Motor neuron (in vitro differentiated cells): ENCODE measurements at regions not wholly inside any gene's neighbourhood (a gene's known extent, or its start where the extent isn't known, plus 50 kb on each side); places are given as distances from the start of the nearest gene placed in this dataset.
"Not testable (repeated sequence)": the region's sequence is repeated elsewhere in the genome, so short reads cannot be mapped to it uniquely, and the experiment has no call there.

Experiments
- ATAC-seq, 8 experiments: fragments of 200-7000 bp; cut with Tn5 transposase; replicated peaks in 6 of 8; 2 replicates each; pipeline ENCODE4 v1.8.0; 2021; ENCODE audit warnings: mild to moderate bottlenecking in 8 of 8, moderate library complexity in 8 of 8
- H3K27ac ChIP-seq, 2 donors: fragments of 250-450 bp; sonication (Bioruptor Pico); 2 replicates each; pipeline ENCODE4 v1.9.0; 2021; ENCODE audit warnings: antibody characterized with exemption in 2 of 2, mild to moderate bottlenecking in 2 of 2, moderate library complexity in 1 of 2
- H3K4me1 ChIP-seq, 2 donors: fragments of 250-450 bp; sonication (Bioruptor Pico); replicated peaks in 1 of 2; 2 replicates each; pipeline ENCODE4 v1.6.1; 2021; ENCODE audit warnings: antibody characterized with exemption in 2 of 2, mild to moderate bottlenecking in 2 of 2, moderate library complexity in 1 of 2
- H3K4me3 ChIP-seq, 5 donors: fragments of 250-450 bp; sonication (Bioruptor Pico); 2 replicates each; pipeline ENCODE4 v1.9.0; 2021; ENCODE audit warnings: antibody characterized with exemption in 5 of 5, mild to moderate bottlenecking in 5 of 5, moderate library complexity in 4 of 5
- WGBS, 10 experiments: fragments of 450-650 bp; shearing (Covaris generic); methylation state at CpG; one replicate each; pipeline ENCODE4 v1.0.0; 2022; 5-methylcytosine and 5-hydroxymethylcytosine counted together
- in situ Hi-C, 9 experiments: fragments of 400-800 bp; cut with MboI; loops; one replicate each; pipeline ENCODE4 v1.15.0; 2021; ENCODE audit warnings: low sequenced_read_pairs in 9 of 9, low pct_unique_long_range_greater_than_20kb in 2 of 9; ENCODE audit not compliant: unreplicated experiment in 9 of 9

DNA sequence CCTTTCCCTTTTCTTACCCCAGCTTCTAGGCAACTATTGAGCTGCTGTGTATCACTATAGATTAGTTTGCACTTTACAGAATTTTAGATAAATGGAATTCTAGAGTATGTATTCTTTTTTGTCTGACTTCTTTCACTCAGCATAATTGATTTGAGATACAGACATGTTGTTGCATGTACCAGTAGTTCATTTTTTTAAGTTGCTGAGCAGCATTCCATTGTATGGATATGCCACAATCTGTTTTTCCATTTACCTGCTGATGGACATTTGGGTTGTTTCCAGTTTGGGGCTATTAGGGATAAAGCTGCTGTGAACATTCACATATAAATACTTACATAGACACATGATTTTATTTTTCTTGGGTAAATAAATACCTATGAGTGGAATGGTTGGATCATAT is 135.7 kb downstream of the IGF1 start:
- no peak for ATAC-seq
- in situ Hi-C loops, result no loop called here
- Histone ChIP-seq H3K4me3 (no peak overlapping the region), H3K27ac (no peak overlapping the region), H3K4me1 (no peaks in the 10 kb centered on the region)

DNA sequence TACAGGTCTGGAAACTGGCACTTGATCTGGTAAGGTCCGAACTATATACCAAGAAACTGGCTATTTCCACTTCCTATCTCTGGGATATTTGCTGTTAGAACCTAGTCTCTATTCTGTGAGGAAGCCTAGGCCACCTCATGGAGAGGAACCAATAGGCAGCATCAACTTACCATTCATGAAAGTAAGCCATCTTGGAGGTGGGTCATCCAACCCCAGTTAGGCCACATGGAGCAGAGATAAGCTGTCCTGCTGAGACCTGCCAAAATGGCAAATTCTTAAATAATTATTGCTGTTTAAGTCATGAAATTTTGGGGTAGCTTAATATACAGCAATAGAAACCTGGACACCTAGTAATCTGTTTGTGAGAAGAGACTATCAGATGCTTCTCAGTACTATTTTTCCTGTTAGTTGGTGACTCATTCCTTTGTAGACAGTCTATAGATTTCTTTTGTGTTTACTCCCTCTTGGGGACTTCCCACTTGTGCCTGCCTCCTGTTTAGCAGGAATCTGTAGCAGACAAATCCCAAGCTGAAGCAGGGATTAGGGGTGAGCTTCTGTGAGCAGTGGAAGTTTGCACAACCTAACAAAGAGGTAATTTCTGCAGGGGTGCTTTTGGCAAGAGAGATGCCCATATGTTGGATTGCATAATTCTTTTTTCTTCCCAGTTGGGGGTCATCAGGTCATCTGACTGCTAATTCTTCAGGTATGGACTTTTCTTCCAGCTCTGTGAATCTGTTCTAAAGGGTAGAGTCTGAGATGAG is 136.8 kb downstream of the IGF1 start:
- in situ Hi-C loops, result no loop called here
- 60 to 100% (median 100%) methylated on average over 1 of the region's 1 CpG; no CpG with 5 or more reads in 6 of the 10 experiments for WGBS, 10 experiments
- Histone ChIP-seq H3K4me3 (no peak overlapping the region), H3K4me1 (no peaks in the 10 kb centered on the region), H3K27ac (no peak overlapping the region)
- ATAC-seq, result peak in 3 of 8 experiments; percentile 32 to 73 (median 42)

DNA sequence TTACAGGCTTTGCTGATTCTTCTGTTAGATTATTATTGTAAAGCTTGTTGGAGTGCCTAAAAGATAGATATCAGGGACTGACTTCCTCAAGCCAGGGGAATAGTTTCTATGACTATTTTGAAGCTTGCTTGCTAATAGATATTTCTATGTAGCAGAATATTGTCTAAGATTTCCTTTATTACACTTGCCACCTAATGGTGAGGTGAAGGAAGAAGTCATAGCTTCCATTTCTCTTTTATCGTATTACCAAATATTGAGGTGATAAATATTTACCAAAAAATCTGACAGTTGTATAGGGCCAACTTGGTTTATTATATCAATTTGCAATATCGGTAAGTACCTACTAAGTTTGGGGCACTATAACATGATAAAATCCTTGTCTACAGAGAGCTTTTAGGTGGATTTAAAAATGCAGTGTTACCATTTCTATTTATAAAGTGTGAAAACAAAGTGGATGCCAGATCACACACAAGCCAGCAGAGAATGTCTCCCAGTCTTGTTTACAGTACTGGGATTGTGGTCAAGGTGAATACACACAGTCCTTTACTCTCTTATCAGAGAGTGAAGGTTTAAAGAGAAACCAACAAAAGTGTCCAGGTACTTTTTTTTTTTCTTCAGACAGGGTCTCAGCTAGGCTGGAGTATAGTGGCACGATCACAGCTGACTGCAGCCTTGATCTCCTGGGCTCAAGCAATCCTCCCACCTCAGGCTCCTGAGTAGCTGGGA is 137.9 kb downstream of the IGF1 start:
- no peak overlapping the region for H3K27ac ChIP-seq
- no peak overlapping the region for H3K4me3 ChIP-seq
- no peaks in the 10 kb centered on the region for H3K4me1 ChIP-seq
- in situ Hi-C loops, result no loop called here
- 63 to 100% (median 95%) methylated on average over 1 to 3 of the region's 3 CpGs for WGBS, 10 experiments
- ATAC-seq, result no peak

DNA sequence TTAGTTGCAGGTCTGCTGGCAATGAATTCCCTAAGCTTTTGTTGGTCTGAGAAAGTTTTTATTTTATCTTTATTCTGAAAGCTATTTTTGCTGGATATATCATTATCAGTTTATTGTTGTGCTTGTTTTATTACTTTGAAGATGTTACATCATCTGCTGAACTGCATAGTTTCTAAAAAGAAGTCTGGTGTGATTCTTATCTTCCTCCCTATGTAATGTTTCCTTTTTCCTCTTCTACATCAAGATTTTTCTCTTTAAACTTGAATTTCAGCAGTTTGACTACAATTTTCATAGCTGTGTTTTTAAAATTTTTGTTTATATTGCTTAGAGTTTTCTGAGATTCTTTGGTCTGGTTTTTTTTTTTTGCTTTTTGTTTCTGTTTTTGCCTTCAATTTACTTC is 137.1 kb upstream of the PMCH start:
- Histone ChIP-seq H3K4me1 (no peaks in the 10 kb centered on the region), H3K4me3 (no peak overlapping the region), H3K27ac (no peak overlapping the region)
- in situ Hi-C loops, result no loop called here
- no peak for ATAC-seq

DNA sequence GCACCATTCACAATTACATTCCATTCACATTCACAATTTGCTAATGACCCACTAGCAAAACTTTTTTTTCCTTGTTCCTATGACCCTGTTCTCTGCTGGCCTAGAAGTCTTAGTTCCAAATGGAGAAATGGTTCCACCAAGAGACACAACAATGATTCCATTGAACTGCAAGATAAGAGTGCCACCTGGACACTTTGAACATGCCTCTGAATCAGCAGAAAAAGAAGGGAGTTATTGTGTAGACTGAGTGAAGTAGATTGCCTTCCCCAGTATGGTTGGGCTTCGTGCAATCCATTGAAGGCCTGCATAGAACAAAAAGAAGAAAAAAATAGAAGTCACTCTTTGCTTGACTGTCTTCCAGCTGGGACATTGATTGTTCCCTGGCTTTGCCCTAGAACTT is 133.8 kb upstream of the PMCH start:
- Histone ChIP-seq H3K4me1 (no peaks in the 10 kb centered on the region), H3K4me3 (no peak overlapping the region), H3K27ac (no peak overlapping the region)
- in situ Hi-C loops, result no loop called here
- no peak for ATAC-seq
- WGBS, 10 experiments, result 20 to 83% (median 33%) methylated on average over 1 of the region's 1 CpG; no CpG with 5 or more reads in 3 of the 10 experiments

DNA sequence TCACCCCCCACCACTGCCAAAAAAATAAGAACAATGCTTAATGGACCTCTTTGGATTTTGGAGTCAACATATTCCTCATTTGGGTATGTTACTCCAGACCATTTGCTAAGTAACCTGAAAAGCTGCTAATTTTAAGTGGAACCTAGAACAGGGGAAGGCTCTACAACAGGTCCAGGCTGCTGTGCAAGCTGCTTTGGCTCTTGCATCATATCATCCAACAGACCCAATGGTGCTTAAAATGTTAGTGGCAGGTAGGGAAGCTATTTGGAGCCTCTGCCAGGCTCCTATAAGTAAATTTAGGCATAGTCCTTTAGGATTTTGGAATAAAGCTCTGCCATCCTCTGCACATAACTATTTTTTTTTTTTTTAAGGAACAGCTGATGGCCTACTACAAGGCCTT is 132.2 kb upstream of the PMCH start:
- no peak overlapping the region for H3K27ac ChIP-seq
- no peak for ATAC-seq
- in situ Hi-C loops, result no loop called here
- no peaks in the 10 kb centered on the region for H3K4me1 ChIP-seq
- H3K4me3 ChIP-seq, result no peak overlapping the region

DNA sequence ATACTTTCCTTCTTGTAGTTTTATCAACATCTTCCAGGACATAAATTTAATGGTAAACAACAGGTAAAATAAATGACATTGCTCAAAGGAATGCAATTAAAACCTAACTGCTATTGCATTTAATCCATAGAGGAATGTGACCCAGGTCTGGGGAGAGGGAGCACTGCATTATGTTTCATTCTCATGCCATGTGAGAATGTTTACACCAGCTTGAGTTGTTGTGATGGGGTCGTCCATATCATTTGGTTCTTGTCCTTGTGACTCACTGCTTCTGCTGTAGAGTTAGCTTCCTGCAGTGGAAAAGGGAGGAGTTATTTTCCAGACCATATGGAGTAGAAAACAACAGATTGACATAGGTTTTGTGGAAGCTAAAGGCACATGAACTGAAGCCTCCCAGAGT is 129.3 kb upstream of the PMCH start:
- Histone ChIP-seq H3K27ac (no peak overlapping the region), H3K4me1 (no peaks in the 10 kb centered on the region), H3K4me3 (no peak overlapping the region)
- in situ Hi-C loops, result no loop called here
- WGBS, 10 experiments, result 0 to 50% (median 21%) methylated on average over 1 of the region's 1 CpG; no CpG with 5 or more reads in 4 of the 10 experiments
- ATAC-seq, result peak in 1 of 8 experiments; percentile 40

DNA sequence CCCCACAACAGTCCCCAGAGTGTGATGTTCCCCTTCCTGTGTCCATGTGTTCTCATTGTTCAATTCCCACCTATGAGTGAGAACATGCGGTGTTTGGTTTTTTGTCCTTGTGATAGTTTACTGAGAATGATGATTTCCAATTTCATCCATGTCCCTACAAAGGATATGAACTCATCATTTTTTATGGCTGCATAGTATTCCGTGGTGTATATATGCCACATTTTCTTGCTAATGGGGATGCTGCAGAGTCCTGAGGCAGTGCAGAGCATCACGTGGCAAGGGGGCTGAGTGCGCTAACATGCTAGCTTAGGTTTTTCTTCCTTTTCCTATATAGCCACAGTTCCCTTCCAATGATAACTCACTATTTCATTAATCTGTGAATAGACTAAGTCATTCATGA is 127.5 kb upstream of the PMCH start:
- H3K27ac ChIP-seq, in situ Hi-C loops, H3K4me1 ChIP-seq, H3K4me3 ChIP-seq, ATAC-seq: not testable (repeated sequence)
- 90 to 100% methylated on average over 2 of the region's 4 CpGs; no CpG with 5 or more reads in 8 of the 10 experiments for WGBS, 10 experiments

DNA sequence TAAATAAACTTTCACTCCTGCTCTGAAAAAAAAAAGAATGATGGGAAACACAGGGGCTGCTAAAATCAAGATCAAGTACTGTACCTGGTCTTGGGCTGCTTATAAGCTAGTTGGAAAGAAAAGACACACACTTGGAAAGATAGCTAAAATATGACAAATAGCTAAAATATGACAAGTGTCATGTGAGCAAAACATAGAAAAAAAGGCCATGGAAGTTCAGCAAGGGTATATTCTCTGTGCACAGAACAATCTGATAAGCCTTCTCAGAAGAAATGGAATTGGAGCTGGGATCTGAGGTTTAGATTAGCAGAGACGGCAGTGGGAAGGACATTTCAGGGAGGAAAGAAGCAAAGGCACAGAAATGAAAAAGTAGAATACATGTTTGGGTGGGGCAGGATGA is 126.2 kb upstream of the PMCH start:
- in situ Hi-C loops, result no loop called here
- Histone ChIP-seq H3K4me1 (no peaks in the 10 kb centered on the region), H3K27ac (no peak overlapping the region), H3K4me3 (no peak overlapping the region)
- no peak for ATAC-seq
- 0 to 100% (median 73%) methylated on average over 1 of the region's 1 CpG; no CpG with 5 or more reads in 1 of the 10 experiments for WGBS, 10 experiments

DNA sequence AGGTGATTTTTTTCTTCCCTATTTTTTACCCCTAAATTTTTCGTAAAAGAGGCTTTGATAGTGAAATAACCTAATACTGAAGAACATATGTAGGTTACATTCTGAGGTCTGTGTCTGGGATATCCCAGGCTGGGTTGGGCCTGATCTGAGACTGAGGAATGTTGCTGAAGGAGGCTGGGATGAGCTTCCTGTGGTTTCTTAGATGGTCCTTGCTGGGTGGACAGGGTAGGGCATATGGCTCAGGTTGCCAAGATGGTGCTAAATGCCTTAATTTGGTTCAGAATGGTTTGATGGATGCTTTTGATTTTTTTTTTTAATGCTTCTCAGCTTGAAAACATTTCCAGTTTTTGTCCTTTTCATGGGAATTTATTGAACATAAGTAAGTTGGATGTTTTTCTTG is 124.6 kb upstream of the PMCH start:
- H3K4me1 ChIP-seq, result no peaks in the 10 kb centered on the region
- WGBS, 10 experiments, result 0 to 100% (median 80%) methylated on average over 1 of the region's 1 CpG; no CpG with 5 or more reads in 3 of the 10 experiments
- H3K27ac ChIP-seq, result no peak overlapping the region
- H3K4me3 ChIP-seq, result no peak overlapping the region
- in situ Hi-C loops, result no loop called here
- ATAC-seq, result no peak

DNA sequence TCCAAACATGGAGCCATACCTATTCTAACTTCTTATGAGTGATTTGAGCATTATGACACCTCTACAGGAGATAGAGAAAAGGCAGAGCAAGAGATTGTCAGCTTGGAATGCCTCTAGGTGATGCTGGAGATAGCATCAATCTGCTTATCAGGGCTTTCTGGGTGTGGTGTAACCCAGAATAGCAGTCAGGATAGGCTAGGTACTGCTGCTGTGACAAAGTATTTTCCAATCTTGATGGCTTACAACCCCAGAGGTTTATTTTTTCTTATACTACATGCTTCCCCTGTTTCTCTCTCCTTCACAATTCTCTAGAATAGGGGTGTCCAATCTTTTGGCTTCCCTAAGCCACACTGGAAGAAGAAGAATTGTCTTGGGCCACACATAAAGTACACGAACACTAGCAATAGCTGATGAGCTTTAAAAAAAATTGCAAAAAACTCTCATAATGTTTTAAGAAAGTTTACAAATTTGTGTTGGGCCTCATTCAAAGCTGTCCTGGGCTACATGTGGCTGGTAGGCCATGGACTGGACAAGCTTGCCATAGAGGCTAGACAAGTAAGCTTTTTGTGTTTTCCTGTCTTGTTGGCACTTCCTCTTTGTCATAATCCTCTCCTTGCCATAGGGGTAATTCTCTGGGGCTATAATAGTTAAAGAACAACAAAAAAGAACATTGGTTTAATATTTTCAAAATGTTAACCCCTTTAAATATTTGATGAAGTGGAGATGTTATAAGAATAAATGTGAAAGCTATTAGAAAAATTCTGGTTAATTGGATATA is 123.9 kb upstream of the PMCH start:
- H3K27ac ChIP-seq, result no peak overlapping the region
- ATAC-seq, result no peak
- 30 to 100% (median 75%) methylated on average over 1 of the region's 1 CpG; no CpG with 5 or more reads in 4 of the 10 experiments for WGBS, 10 experiments
- H3K4me3 ChIP-seq, result no peak overlapping the region
- no peaks in the 10 kb centered on the region for H3K4me1 ChIP-seq
- in situ Hi-C loops, result no loop called here

DNA sequence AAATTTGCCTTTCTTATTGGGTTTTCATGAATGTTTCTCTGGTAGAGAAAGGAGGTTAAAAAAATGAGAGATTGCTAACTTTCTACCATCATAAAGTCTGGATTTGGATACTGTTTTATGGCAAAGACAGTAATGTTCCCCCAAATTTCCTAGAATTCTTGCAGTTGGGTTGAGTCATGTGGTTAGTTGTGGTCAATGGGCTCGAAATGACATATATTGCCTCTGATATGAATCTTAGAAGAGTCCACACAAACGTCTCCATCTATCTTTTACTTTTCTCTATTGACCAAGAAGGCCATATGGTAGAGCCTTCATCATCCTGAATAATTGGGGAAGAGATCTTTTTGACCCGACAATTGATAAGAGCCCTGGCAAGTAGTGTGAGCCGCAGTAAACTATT is 119.5 kb upstream of the PMCH start:
- Histone ChIP-seq H3K4me1 (no peaks in the 10 kb centered on the region), H3K4me3 (no peak overlapping the region), H3K27ac (no peak overlapping the region)
- ATAC-seq, result no peak
- in situ Hi-C loops, result no loop called here
- WGBS, 10 experiments, result 25 to 82% (median 64%) methylated on average over 2 to 4 of the region's 4 CpGs; no CpG with 5 or more reads in 2 of the 10 experiments

DNA sequence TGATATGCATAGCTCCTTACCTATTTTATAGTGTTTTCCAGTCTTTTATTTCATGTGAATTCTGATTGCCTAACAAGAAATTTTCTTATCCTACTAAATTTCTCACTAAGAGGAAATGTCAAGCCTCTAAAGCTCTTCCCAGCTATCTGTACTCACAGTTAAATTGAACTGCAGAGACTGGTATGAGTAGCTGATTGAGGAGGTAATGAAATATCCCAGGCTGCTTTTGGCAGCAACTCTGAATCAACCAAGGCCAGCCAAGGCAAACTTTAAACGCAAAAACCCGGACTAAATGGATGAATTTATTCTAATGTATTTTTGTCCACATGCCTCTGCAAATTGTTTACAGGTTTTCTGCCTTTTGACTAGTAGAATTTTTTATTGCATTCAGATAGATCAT is 119.1 kb upstream of the PMCH start:
- Histone ChIP-seq H3K27ac (no peak overlapping the region), H3K4me3 (no peak overlapping the region), H3K4me1 (no peaks in the 10 kb centered on the region)
- in situ Hi-C loops, result no loop called here
- 10 to 100% (median 60%) methylated on average over 1 to 2 of the region's 2 CpGs; no CpG with 5 or more reads in 3 of the 10 experiments for WGBS, 10 experiments
- ATAC-seq, result no peak
